Fibroblast of villous mesenchyme (primary cell): ENCODE measurements at regions not wholly inside any gene's neighbourhood (a gene's known extent, or its start where the extent isn't known, plus 50 kb on each side); places are given as distances from the start of the nearest gene placed in this dataset.

Experiments
- DNase-seq: peaks from one replicate; pipeline ENCODE4 v3.0.0-alpha.2; 2010; ENCODE audit warnings: low read depth
- H3K4me3 ChIP-seq: 2 replicates; pipeline ENCODE4 v1.5.1; 2011; ENCODE audit warnings: low read depth, mild to moderate bottlenecking, low read length
- TF ChIP-seq, protein P1 (sequence below): IDR thresholded peaks from 2 replicates; pipeline ENCODE4 v1.5.1; 2012; ENCODE audit warnings: low read depth, mild to moderate bottlenecking, low read length; ENCODE audit not compliant: insufficient read depth

DNA sequence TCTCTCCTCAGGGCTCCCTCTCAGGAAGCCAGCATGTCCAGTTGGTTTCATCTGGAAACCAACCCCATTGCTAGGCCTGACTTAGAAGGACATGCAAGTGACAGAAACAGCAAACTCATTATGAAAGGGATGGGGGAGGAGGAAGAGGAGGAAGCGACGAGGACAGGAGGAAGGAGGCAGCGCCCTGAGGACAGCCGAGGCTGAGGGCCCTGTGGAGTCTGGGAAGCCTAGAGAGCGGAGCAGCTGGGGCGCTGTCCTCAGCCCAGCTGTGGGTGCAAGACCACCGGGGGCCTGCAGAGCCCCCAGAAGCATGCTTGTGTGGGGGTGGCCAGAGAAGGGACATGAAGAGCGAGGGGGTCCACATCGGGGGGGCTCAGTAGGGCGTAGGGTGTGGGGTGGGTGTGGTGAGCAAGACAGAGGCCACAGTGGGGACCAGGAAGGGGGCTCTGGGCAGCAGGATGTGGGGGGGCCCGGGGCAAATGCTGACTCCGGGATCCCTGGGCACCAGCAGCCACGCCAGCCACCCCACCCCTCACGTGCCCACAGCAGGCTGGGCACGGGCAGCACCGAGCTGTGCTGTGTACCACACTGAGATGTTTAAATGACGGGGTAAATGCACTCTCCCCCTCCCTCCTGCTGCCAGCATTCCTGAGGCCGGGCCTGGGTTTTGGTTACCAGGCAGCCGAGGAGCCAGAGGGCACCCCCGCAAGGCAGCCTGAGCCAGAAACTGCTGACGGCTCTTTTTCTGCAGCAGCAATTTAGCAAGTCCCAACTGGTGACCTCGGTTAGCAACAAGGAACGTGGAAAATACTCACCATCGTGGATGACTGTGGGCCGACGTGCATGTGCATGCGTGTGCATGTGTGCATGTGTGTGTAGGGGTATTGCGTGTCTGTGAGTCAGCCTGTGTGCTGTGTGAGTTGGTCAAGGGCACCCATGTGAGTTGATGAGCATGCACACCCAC, 82.7 kb upstream of the LINC01488 start:
- TF ChIP-seq, protein P1, sequence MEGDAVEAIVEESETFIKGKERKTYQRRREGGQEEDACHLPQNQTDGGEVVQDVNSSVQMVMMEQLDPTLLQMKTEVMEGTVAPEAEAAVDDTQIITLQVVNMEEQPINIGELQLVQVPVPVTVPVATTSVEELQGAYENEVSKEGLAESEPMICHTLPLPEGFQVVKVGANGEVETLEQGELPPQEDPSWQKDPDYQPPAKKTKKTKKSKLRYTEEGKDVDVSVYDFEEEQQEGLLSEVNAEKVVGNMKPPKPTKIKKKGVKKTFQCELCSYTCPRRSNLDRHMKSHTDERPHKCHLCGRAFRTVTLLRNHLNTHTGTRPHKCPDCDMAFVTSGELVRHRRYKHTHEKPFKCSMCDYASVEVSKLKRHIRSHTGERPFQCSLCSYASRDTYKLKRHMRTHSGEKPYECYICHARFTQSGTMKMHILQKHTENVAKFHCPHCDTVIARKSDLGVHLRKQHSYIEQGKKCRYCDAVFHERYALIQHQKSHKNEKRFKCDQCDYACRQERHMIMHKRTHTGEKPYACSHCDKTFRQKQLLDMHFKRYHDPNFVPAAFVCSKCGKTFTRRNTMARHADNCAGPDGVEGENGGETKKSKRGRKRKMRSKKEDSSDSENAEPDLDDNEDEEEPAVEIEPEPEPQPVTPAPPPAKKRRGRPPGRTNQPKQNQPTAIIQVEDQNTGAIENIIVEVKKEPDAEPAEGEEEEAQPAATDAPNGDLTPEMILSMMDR, result no peak
- DNase-seq, result peak; percentile 52
- H3K4me3 ChIP-seq, result no peak overlapping the region

DNA sequence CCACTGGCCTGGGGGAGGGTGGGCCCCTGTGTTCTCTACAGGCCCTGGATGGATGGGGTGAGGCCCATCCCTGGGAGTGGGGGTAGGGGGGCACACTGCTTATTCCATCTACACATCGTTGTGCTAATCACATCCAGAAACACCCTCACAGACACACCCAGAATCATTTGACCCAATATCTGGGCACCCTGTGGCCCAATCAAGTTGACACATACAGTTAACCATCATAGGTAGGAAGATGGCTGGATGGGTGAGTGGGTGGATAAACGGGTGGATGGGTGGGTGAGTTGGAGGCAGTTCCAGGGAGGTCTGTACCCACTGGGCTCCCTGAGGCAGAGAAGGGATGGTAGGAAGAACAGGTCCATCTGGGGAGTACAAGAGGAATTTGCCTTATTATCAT, 81.3 kb upstream of the LINC01488 start:
- TF ChIP-seq, protein P1, result no peak
- DNase-seq, result no peak
- H3K4me3 ChIP-seq, result no peak overlapping the region

DNA sequence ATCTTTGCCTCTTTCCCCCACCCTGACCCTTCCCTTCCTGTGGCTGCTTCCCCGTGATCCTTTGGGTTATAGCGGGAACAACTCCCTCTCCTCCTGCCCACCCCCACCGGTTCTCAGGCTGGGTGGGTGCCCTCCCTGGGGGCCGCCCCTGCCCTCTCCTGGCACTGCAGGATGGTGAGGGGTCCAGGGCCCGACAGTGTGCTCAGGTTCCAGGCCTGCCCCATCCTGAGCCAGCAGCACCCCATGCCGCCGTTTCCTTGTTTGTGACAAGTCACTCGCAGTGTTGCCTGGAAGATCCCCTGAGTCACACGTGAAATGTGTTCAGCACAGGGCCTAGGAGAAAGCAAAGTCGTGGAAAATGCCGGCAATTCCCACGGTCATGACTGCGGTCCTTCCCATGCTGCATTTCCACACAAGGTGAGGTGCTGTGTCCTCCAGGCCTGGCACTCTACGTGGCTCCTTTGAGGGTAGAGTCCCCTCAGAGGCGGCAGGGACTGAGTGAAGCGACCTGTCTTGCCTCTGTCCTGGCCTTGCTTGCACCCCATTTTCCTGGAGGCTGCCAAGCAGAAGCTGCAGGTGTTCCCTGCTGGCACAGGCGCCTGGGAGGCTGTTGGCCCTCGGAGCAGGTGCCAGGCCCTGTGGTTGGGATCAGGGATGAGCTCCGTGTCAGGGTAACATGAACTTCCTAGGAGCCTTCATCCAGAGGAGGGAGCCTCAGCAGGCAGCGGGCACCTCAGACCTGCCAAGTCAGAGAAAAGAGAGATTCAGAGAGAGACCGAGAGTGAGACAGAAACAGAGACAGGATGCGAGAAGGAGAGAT, 80.5 kb upstream of the LINC01488 start:
- H3K4me3 ChIP-seq, result no peak overlapping the region
- DNase-seq, result no peak

DNA sequence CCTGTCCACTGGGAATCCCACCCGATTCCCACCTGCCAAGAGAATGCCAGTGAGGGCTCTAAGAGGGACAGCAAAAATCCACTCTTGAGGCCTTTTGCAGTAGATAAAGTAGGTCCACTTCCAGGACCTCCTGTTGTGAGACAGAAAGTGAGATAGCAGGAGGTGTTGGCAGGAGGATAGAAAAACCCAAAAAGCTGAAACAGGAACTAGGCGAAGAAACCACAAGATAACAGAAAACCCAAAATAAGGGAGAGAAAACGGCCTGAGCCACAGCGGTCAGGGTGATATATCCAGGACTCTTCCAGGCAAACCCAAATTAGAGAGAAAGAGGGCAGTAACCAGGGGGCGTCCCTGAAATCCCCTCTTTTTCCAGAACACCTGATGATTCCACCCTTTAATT, 79.7 kb upstream of the LINC01488 start:
- TF ChIP-seq, protein P1, result no peak
- H3K4me3 ChIP-seq, result no peak overlapping the region
- no peak for DNase-seq

More for the DNA sequence above, 80.5 kb upstream of the LINC01488 start:
- TF ChIP-seq, protein P1, result no peak

DNA sequence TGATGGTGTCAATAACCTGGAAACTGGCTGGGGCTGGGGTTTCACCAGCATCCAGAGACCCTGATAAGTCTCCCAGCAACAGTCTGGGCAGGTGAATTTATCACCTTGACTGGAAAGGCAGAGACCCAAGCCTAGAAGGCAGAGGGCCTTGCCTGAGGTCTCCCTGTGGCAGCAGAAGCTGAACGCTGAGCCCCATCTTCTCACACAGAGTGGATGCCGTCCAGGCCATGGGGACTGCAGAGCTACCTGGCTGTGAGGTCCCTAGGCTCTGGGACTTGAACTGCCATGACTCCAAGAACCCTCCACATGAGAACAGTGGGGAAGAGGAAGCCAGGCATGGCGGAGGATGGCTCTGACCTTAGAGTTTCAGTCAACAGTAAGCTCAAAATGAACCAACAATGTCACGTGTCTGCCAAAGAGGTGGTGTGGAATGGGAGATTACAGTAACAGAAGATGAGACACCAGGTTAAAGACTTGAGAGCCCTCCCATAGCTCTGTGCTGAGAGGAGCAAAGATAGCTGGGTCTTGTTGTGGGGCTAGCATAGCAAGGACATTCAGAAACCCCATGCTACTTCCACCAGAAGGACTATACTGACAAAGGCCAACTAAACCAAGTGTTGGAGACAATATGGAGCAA, 79.1 kb upstream of the LINC01488 start:
- no peak overlapping the region for H3K4me3 ChIP-seq
- no peak for DNase-seq
- TF ChIP-seq, protein P1, result no peak

DNA sequence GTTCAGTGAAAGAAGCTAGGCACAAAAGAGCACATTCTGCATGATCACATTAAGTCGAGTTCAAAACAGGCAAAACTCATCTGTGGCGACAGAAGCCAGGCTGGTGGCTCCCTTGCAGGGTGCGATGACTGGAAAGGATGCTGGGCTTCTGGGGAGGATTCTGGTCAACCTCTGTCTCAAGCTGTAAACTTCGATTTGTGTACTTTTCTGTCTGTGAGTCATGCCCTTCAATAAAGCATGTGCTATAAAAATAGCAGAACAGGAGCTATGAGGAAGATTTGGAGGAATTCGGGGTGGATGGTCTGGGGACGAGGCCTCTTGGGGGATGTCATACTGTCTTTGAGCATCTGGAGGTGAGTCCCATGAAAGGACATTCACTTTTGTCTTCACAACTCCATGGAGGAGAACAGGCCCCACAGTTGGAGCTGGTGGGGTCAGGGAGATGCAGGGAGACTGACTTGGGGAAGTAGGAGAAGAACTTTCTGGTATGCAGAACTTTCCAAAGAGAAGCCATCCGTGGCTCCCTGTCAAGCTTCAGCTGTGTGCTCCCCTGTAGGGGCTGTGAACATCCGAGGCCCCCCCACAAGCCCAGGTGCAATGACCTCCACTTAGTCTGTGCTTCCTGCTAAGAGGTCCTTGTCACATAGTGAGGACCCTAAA, 77.8 kb upstream of the LINC01488 start:
- TF ChIP-seq, protein P1, result no peak
- DNase-seq, result peak; percentile 70
- H3K4me3 ChIP-seq, result no peak overlapping the region
